ENCODE measurements at regions not wholly inside any gene's neighbourhood (a gene's known extent, or its start where the extent isn't known, plus 50 kb on each side); places are given as distances from the start of the nearest gene placed in this dataset.

- TF ChIP-seq CTCF (IDR thresholded peaks at IDR 0.05) (no peak), EZH2 (IDR thresholded peaks at IDR 0.05) (no peak), EZH2phosphoT487 (IDR thresholded peaks at IDR 0.05) (no peak)
Observed at GRCh38 chr7:49389871-49390479, 383.5 kb upstream of the VWC2 start.
